ENCODE measurements at regions not wholly inside any gene's neighbourhood (a gene's known extent, or its start where the extent isn't known, plus 50 kb on each side); places are given as distances from the start of the nearest gene placed in this dataset.

- WGBS, 2 experiments (ENCODE audit: insufficient coverage in 1 of 2, insufficient read length in 1 of 2), result 90 to 100% methylated on average over 1 to 2 of the region's 2 CpGs
- no peaks in the 10 kb centered on the region for H3K9me3 ChIP-seq (ENCODE audit: control insufficient read depth, low read length)
- H3K9ac ChIP-seq (ENCODE audit: extremely low read depth, low read length, poor library complexity, severe bottlenecking), result no peak overlapping the region
- Mint-ChIP-seq H3K27me3 (ENCODE audit: insufficient read depth) (peaks cover 37% of the 10 kb centered on the region), H3K27ac (no peak overlapping the region), H3K4me1 (peaks cover 12% of the 10 kb centered on the region), H3K36me3 (ENCODE audit: low read depth) (no peaks in the 10 kb centered on the region), H3K4me3 (no peak overlapping the region), H3K9me3 (no peaks in the 10 kb centered on the region)
- no peak overlapping the region for H3K27ac ChIP-seq (ENCODE audit: low read depth, low read length)
- DNase-seq, result no peak
- no peaks in the 10 kb centered on the region for H3K36me3 ChIP-seq (ENCODE audit: control insufficient read depth, insufficient read depth, low read length)
- TF ChIP-seq CTCF (conservative IDR thresholded peaks at IDR 0.05), result no peak
- H3K4me1 ChIP-seq (ENCODE audit: control insufficient read depth, insufficient read depth, low read length), result peaks cover 4% of the 10 kb centered on the region
- H3K4me3 ChIP-seq (ENCODE audit: low read length), result no peak overlapping the region
- peaks cover 46% of the 10 kb centered on the region for H3K27me3 ChIP-seq (ENCODE audit: control insufficient read depth, insufficient read depth, low read length, poor library complexity, severe bottlenecking)
Measured at GRCh38 chr5:72656756-72657513, 149.7 kb upstream of the ZNF366 start.

- no peaks in the 10 kb centered on the region for H3K4me1 ChIP-seq (ENCODE audit: control insufficient read depth, insufficient read depth, low read length)
- peaks cover 48% of the 10 kb centered on the region for H3K27me3 ChIP-seq (ENCODE audit: control insufficient read depth, insufficient read depth, low read length, poor library complexity, severe bottlenecking)
- WGBS, 2 experiments (ENCODE audit: insufficient coverage in 1 of 2, insufficient read length in 1 of 2), result 82 to 93% methylated on average over 2 to 4 of the region's 4 CpGs
- peaks cover 40% of the 10 kb centered on the region for H3K27me3 Mint-ChIP-seq (ENCODE audit: insufficient read depth)
- no peak for TF ChIP-seq CTCF (conservative IDR thresholded peaks at IDR 0.05)
- no peak overlapping the region for H3K27ac ChIP-seq (ENCODE audit: low read depth, low read length)
- H3K4me1 Mint-ChIP-seq, result peaks cover 7% of the 10 kb centered on the region
- no peak overlapping the region for H3K27ac Mint-ChIP-seq
- H3K4me3 ChIP-seq (ENCODE audit: low read length), result no peak overlapping the region
- no peak overlapping the region for H3K9ac ChIP-seq (ENCODE audit: extremely low read depth, low read length, poor library complexity, severe bottlenecking)
- no peaks in the 10 kb centered on the region for H3K36me3 ChIP-seq (ENCODE audit: control insufficient read depth, insufficient read depth, low read length)
- H3K9me3 Mint-ChIP-seq, result no peaks in the 10 kb centered on the region
- no peak overlapping the region for H3K4me3 Mint-ChIP-seq
- no peak for DNase-seq
- no peaks in the 10 kb centered on the region for H3K36me3 Mint-ChIP-seq (ENCODE audit: low read depth)
- no peaks in the 10 kb centered on the region for H3K9me3 ChIP-seq (ENCODE audit: control insufficient read depth, low read length)
Measured at GRCh38 chr5:72656331-72656730, 149.1 kb upstream of the ZNF366 start.

GRCh38 chr5:72654231-72654630, 147.0 kb upstream of the ZNF366 start:
- H3K9me3 Mint-ChIP-seq, result no peaks in the 10 kb centered on the region
- no peaks in the 10 kb centered on the region for H3K9me3 ChIP-seq (ENCODE audit: control insufficient read depth, low read length)
- no peak for DNase-seq
- H3K4me1 Mint-ChIP-seq, result peaks cover under 1% of the 10 kb centered on the region
- TF ChIP-seq CTCF (conservative IDR thresholded peaks at IDR 0.05), result no peak
- no peaks in the 10 kb centered on the region for H3K36me3 ChIP-seq (ENCODE audit: control insufficient read depth, insufficient read depth, low read length)
- H3K36me3 Mint-ChIP-seq (ENCODE audit: low read depth), result no peaks in the 10 kb centered on the region
- H3K4me3 Mint-ChIP-seq, result no peak overlapping the region
- H3K27me3 Mint-ChIP-seq (ENCODE audit: insufficient read depth), result peaks cover 56% of the 10 kb centered on the region
- peaks cover 50% of the 10 kb centered on the region for H3K27me3 ChIP-seq (ENCODE audit: control insufficient read depth, insufficient read depth, low read length, poor library complexity, severe bottlenecking)
- H3K4me1 ChIP-seq (ENCODE audit: control insufficient read depth, insufficient read depth, low read length), result no peaks in the 10 kb centered on the region
- WGBS, 2 experiments (ENCODE audit: insufficient coverage in 1 of 2, insufficient read length in 1 of 2), result 29 to 62% methylated on average over 1 to 2 of the region's 2 CpGs
- no peak overlapping the region for H3K27ac Mint-ChIP-seq
- no peak overlapping the region for H3K27ac ChIP-seq (ENCODE audit: low read depth, low read length)
- H3K9ac ChIP-seq (ENCODE audit: extremely low read depth, low read length, poor library complexity, severe bottlenecking), result no peak overlapping the region
- no peak overlapping the region for H3K4me3 ChIP-seq (ENCODE audit: low read length)
